OCI-LY1 (cell line): ENCODE measurements at regions not wholly inside any gene's neighbourhood (a gene's known extent, or its start where the extent isn't known, plus 50 kb on each side); places are given as distances from the start of the nearest gene placed in this dataset.

Source experiments
- H2AFZ ChIP-seq: fragments of 200-600 bp; sonication (generic), shearing (Covaris generic); 2 replicates; pipeline ENCODE4 v1.6.0; 2014; ENCODE audit warnings: antibody characterized with exemption, mild to moderate bottlenecking, low read length
- H3F3A ChIP-seq: fragments of 200-600 bp; sonication (generic), shearing (Covaris generic); 2 replicates; pipeline ENCODE4 v1.6.0; 2014; ENCODE audit warnings: mild to moderate bottlenecking, antibody characterized with exemption, low read length, moderate library complexity; ENCODE audit not compliant: insufficient read depth
- H3K27ac ChIP-seq: fragments of 200-600 bp; sonication (generic); 2 replicates; pipeline ENCODE4 v1.5.1; 2014; ENCODE audit warnings: low read length, mixed run types, mild to moderate bottlenecking, low read depth; ENCODE audit not compliant: poor library complexity, severe bottlenecking
- H3K27me3 ChIP-seq: fragments of 200-600 bp; sonication (generic); 2 replicates; pipeline ENCODE4 v1.6.0; 2014; ENCODE audit warnings: antibody characterized with exemption, mild to moderate bottlenecking, low read length, moderate library complexity; ENCODE audit not compliant: insufficient read depth
- H3K36me3 ChIP-seq: fragments of 200-600 bp; sonication (generic); 2 replicates; pipeline ENCODE4 v1.6.1; 2014; ENCODE audit warnings: mild to moderate bottlenecking, antibody characterized with exemption, low read length, moderate library complexity, mixed read lengths; ENCODE audit not compliant: insufficient read depth
- H3K4me1 ChIP-seq: fragments of 200-600 bp; sonication (generic); 2 replicates; pipeline ENCODE4 v1.5.1; 2014; ENCODE audit warnings: mild to moderate bottlenecking, low read length, moderate library complexity; ENCODE audit not compliant: insufficient read depth, severe bottlenecking
- H3K4me2 ChIP-seq: fragments of 200-600 bp; sonication (generic), shearing (Covaris generic); 2 replicates; pipeline ENCODE4 v1.6.1; 2014; ENCODE audit warnings: low read length
- H3K4me3 ChIP-seq: fragments of 200-600 bp; sonication (generic); 2 replicates; pipeline ENCODE4 v1.5.1; 2014; ENCODE audit warnings: low read length, low read depth, mild to moderate bottlenecking, mixed read lengths; ENCODE audit not compliant: poor library complexity, severe bottlenecking
- H3K79me2 ChIP-seq: fragments of 200-600 bp; shearing (Covaris generic); 2 replicates; pipeline ENCODE4 v1.6.1; 2016; ENCODE audit warnings: mixed run types, low read length, mixed read lengths; ENCODE audit not compliant: insufficient read depth
- H3K9ac ChIP-seq: fragments of 200-600 bp; sonication (generic), shearing (Covaris generic); 2 replicates; pipeline ENCODE4 v1.6.1; 2014; ENCODE audit warnings: mild to moderate bottlenecking, low read length, mixed read lengths
- H3K9me2 ChIP-seq: fragments of 200-600 bp; sonication (generic), shearing (Covaris generic); 2 replicates; pipeline ENCODE4 v1.6.1; 2014; ENCODE audit warnings: low read depth, mild to moderate bottlenecking, low read length, mixed read lengths
- H3K9me3 ChIP-seq: fragments of 200-600 bp; shearing (Covaris generic); 2 replicates; pipeline ENCODE4 v1.6.1; 2014; ENCODE audit warnings: low read length, mixed read lengths
- H4K20me1 ChIP-seq: fragments of 200-600 bp; sonication (generic), shearing (Covaris generic); 2 replicates; pipeline ENCODE4 v1.6.0; 2016; ENCODE audit warnings: mild to moderate bottlenecking, low read length; ENCODE audit not compliant: insufficient read depth
- CTCF ChIP-seq: fragments of 200-600 bp; sonication (generic), shearing (Covaris generic); IDR thresholded peaks from 2 replicates; pipeline ENCODE4 v1.5.1; 2017; ENCODE audit warnings: mild to moderate bottlenecking, antibody characterized with exemption, low read length, moderate library complexity, mixed read lengths
- EZH2 ChIP-seq: fragments of 200-600 bp; sonication (generic), shearing (Covaris generic); IDR thresholded peaks from 2 replicates; pipeline ENCODE4 v1.8.0; 2017; ENCODE audit warnings: borderline replicate concordance, mixed run types, mild to moderate bottlenecking, antibody characterized with exemption, low read length, moderate library complexity, mixed read lengths

GRCh38 chr1:190540366-190540765 is 62.7 kb upstream of the BRINP3 start:
- H3K4me1 ChIP-seq = no peaks in the 10 kb centered on the region
- no peaks in the 10 kb centered on the region for H3K36me3 ChIP-seq
- H4K20me1 ChIP-seq = no peaks in the 10 kb centered on the region
- TF ChIP-seq EZH2 = no peak
- no peak for TF ChIP-seq CTCF
- no peaks in the 10 kb centered on the region for H3K9me2 ChIP-seq
- H3K27ac ChIP-seq = no peak overlapping the region
- no peaks in the 10 kb centered on the region for H3K79me2 ChIP-seq
- no peak overlapping the region for H3K4me3 ChIP-seq
- no peak overlapping the region for H3K4me2 ChIP-seq
- no peaks in the 10 kb centered on the region for H3F3A ChIP-seq
- H3K9me3 ChIP-seq = no peaks in the 10 kb centered on the region
- no peaks in the 10 kb centered on the region for H3K27me3 ChIP-seq
- no peak overlapping the region for H3K9ac ChIP-seq
- no peak overlapping the region for H2AFZ ChIP-seq

GRCh38 chr1:190551638-190552037 is 74.0 kb upstream of the BRINP3 start:
- no peaks in the 10 kb centered on the region for H3K36me3 ChIP-seq
- no peaks in the 10 kb centered on the region for H3K79me2 ChIP-seq
- no peak for TF ChIP-seq EZH2
- no peak for TF ChIP-seq CTCF
- H3K4me1 ChIP-seq = no peaks in the 10 kb centered on the region
- no peaks in the 10 kb centered on the region for H4K20me1 ChIP-seq
- H3K27ac ChIP-seq = no peak overlapping the region
- no peaks in the 10 kb centered on the region for H3F3A ChIP-seq
- no peaks in the 10 kb centered on the region for H3K27me3 ChIP-seq
- no peak overlapping the region for H3K4me2 ChIP-seq
- H3K9me3 ChIP-seq = no peaks in the 10 kb centered on the region
- H3K4me3 ChIP-seq = no peak overlapping the region
- no peak overlapping the region for H2AFZ ChIP-seq
- no peak overlapping the region for H3K9ac ChIP-seq
- no peaks in the 10 kb centered on the region for H3K9me2 ChIP-seq

GRCh38 chr1:190560161-190560681 is 82.6 kb upstream of the BRINP3 start:
- no peak overlapping the region for H3K4me3 ChIP-seq
- H3K27ac ChIP-seq = no peak overlapping the region
- H3K4me2 ChIP-seq = no peak overlapping the region
- H3K27me3 ChIP-seq = no peaks in the 10 kb centered on the region
- H3K9me3 ChIP-seq = no peaks in the 10 kb centered on the region
- no peak overlapping the region for H3K9ac ChIP-seq
- H2AFZ ChIP-seq = no peak overlapping the region
- no peaks in the 10 kb centered on the region for H3K79me2 ChIP-seq
- no peaks in the 10 kb centered on the region; the same call in 1 of the 2 replicates for H3K9me2 ChIP-seq
- H3K4me1 ChIP-seq = no peaks in the 10 kb centered on the region
- no peaks in the 10 kb centered on the region for H4K20me1 ChIP-seq
- no peaks in the 10 kb centered on the region for H3F3A ChIP-seq
- no peaks in the 10 kb centered on the region for H3K36me3 ChIP-seq
- TF ChIP-seq EZH2 (no peak), CTCF (no peak)
